H9 (cell line): ENCODE measurements at regions not wholly inside any gene's neighbourhood (a gene's known extent, or its start where the extent isn't known, plus 50 kb on each side); places are given as distances from the start of the nearest gene placed in this dataset.

ENCODE experiments used
- DNase-seq: peaks from one replicate; pipeline ENCODE4 v3.0.0-alpha.2; 2017
- H2AFZ ChIP-seq: one replicate; pipeline ENCODE4 v1.6.1; 2013; ENCODE audit warnings: mild to moderate bottlenecking, low read length, control low read depth, moderate library complexity
- H2AK5ac ChIP-seq: 2 replicates; pipeline ENCODE4 v1.6.1; 2013; ENCODE audit warnings: low read length, control low read depth, mixed read lengths; ENCODE audit not compliant: insufficient read length
- H2BK120ac ChIP-seq: one replicate; pipeline ENCODE4 v1.6.1; 2013; ENCODE audit warnings: low read depth, mild to moderate bottlenecking, low read length, control low read depth, inconsistent platforms; ENCODE audit not compliant: poor library complexity, severe bottlenecking
- H2BK12ac ChIP-seq: 2 replicates; pipeline ENCODE4 v1.6.1; 2013; ENCODE audit warnings: low read length, control low read depth, mixed read lengths, low read depth; ENCODE audit not compliant: insufficient read length
- H2BK15ac ChIP-seq: 2 replicates; pipeline ENCODE4 v1.6.1; 2013; ENCODE audit warnings: low read depth, low read length, control low read depth
- H2BK20ac ChIP-seq: one replicate; pipeline ENCODE4 v1.6.1; 2013; ENCODE audit warnings: low read depth, mild to moderate bottlenecking, low read length, control low read depth, inconsistent platforms; ENCODE audit not compliant: poor library complexity, severe bottlenecking
- H2BK5ac ChIP-seq: 2 replicates; pipeline ENCODE4 v1.6.1; 2013; ENCODE audit warnings: low read length, control low read depth, mixed read lengths; ENCODE audit not compliant: insufficient read length
- H3K14ac ChIP-seq: 2 replicates; pipeline ENCODE4 v1.6.1; 2013; ENCODE audit warnings: low read length, control low read depth; ENCODE audit not compliant: insufficient read depth
- H3K18ac ChIP-seq: 2 replicates; pipeline ENCODE4 v1.6.1; 2013; ENCODE audit warnings: low read depth, mild to moderate bottlenecking, mixed read lengths, low read length, control low read depth; ENCODE audit not compliant: insufficient read length
- H3K23ac ChIP-seq: 2 replicates; pipeline ENCODE4 v1.6.1; 2013; ENCODE audit warnings: low read length, control low read depth, mixed read lengths, low read depth; ENCODE audit not compliant: insufficient read length
- H3K23me2 ChIP-seq: 2 replicates; pipeline ENCODE4 v1.6.1; 2013; ENCODE audit warnings: low read depth, mild to moderate bottlenecking, mixed read lengths, low read length, control low read depth; ENCODE audit not compliant: insufficient read length, poor library complexity, severe bottlenecking
- H3K27ac ChIP-seq: 2 replicates; pipeline ENCODE4 v1.5.1; 2013; ENCODE audit warnings: low read length, control low read depth, mixed read lengths, low read depth; ENCODE audit not compliant: insufficient read length
- H3K27me3 ChIP-seq: 2 replicates; pipeline ENCODE4 v1.6.1; 2013; ENCODE audit warnings: low read length, control low read depth, inconsistent platforms; ENCODE audit not compliant: insufficient read depth
- H3K4ac ChIP-seq: 2 replicates; pipeline ENCODE4 v1.6.1; 2013; ENCODE audit warnings: low read depth, mild to moderate bottlenecking, control low read depth, inconsistent platforms, low read length, moderate library complexity
- H3K4me1 ChIP-seq: 2 replicates; pipeline ENCODE4 v1.6.1; 2013; ENCODE audit warnings: low read length, control low read depth, inconsistent platforms; ENCODE audit not compliant: insufficient read depth
- H3K4me2 ChIP-seq: 2 replicates; pipeline ENCODE4 v1.6.1; 2013; ENCODE audit warnings: low read length, control low read depth, mixed read lengths; ENCODE audit not compliant: insufficient read length, insufficient read depth
- H3K56ac ChIP-seq: 2 replicates; pipeline ENCODE4 v1.6.1; 2013; ENCODE audit warnings: low read depth, mild to moderate bottlenecking, mixed read lengths, low read length, control low read depth; ENCODE audit not compliant: insufficient read length
- H3K79me1 ChIP-seq: 2 replicates; pipeline ENCODE4 v1.6.1; 2013; ENCODE audit warnings: low read depth, mild to moderate bottlenecking, moderate library complexity, low read length, control low read depth, inconsistent platforms; ENCODE audit not compliant: insufficient read depth, poor library complexity, severe bottlenecking
- H3K79me2 ChIP-seq: 2 replicates; pipeline ENCODE4 v1.6.1; 2013; ENCODE audit warnings: low read length, control low read depth, inconsistent platforms; ENCODE audit not compliant: insufficient read depth
- H3K9ac ChIP-seq: 2 replicates; pipeline ENCODE4 v1.6.1; 2013; ENCODE audit warnings: low read length, control low read depth, mixed read lengths; ENCODE audit not compliant: insufficient read length; ENCODE audit errors: extremely low read depth
- H3K9me3 ChIP-seq: one replicate; pipeline ENCODE4 v1.6.1; 2013; ENCODE audit warnings: low read depth, low read length, inconsistent platforms; ENCODE audit not compliant: control insufficient read depth
- H3T11ph ChIP-seq: one replicate; pipeline ENCODE4 v1.6.1; 2013; ENCODE audit warnings: mild to moderate bottlenecking, low read length, control low read depth, inconsistent platforms
- H4K20me1 ChIP-seq: one replicate; pipeline ENCODE4 v1.6.1; 2013; ENCODE audit not compliant: control insufficient read depth, insufficient read length, insufficient read depth
- H4K5ac ChIP-seq: 2 replicates; pipeline ENCODE4 v1.6.1; 2013; ENCODE audit warnings: low read depth, mild to moderate bottlenecking, mixed read lengths, low read length, control low read depth; ENCODE audit not compliant: insufficient read length
- H4K8ac ChIP-seq: replicated peaks from 2 replicates; pipeline ENCODE4 v1.6.1; 2013; ENCODE audit warnings: low read length, control low read depth, mixed read lengths, low read depth; ENCODE audit not compliant: insufficient read length
- H4K91ac ChIP-seq: 2 replicates; pipeline ENCODE4 v1.6.1; 2013; ENCODE audit warnings: low read depth, mild to moderate bottlenecking, moderate library complexity, mixed read lengths, low read length, control low read depth; ENCODE audit not compliant: insufficient read length
- H3K27ac Mint-ChIP-seq, 3 experiments: 2 replicates in 2 of 3; 3 replicates in 1 of 3; pipeline ENCODE4 v1.8.0; 2020 to 2021; ENCODE audit warnings: mixed read lengths in 3 of 3, mild to moderate bottlenecking in 1 of 3, moderate library complexity in 1 of 3
- H3K27me3 Mint-ChIP-seq: 2 replicates; pipeline ENCODE4 v1.8.0; 2021; ENCODE audit warnings: low read depth, mild to moderate bottlenecking, moderate library complexity, mixed read lengths
- H3K36me3 Mint-ChIP-seq, 3 experiments: 2 replicates in 2 of 3; 3 replicates in 1 of 3; pipeline ENCODE4 v1.8.0; 2020 to 2021; ENCODE audit warnings: low read depth in 3 of 3, mixed read lengths in 3 of 3; ENCODE audit not compliant: insufficient read depth in 1 of 3
- H3K4me1 Mint-ChIP-seq, 2 experiments: 2 replicates each; pipeline ENCODE4 v1.8.0; 2020; ENCODE audit warnings: mixed read lengths in 2 of 2
- H3K4me3 Mint-ChIP-seq, 2 experiments: 2 replicates in 1 of 2; 3 replicates in 1 of 2; pipeline ENCODE4 v1.8.0; 2020 to 2021; ENCODE audit warnings: mild to moderate bottlenecking in 2 of 2, mixed read lengths in 2 of 2, moderate library complexity in 1 of 2
- H3K9me3 Mint-ChIP-seq, 2 experiments: 2 replicates in 1 of 2; 3 replicates in 1 of 2; pipeline ENCODE4 v1.8.0; 2020; ENCODE audit warnings: mild to moderate bottlenecking in 2 of 2, mixed read lengths in 2 of 2, moderate library complexity in 1 of 2
- WGBS: extraction: QIAGEN DNeasy Blood & Tissue Kit; methylation state at CpG from one replicate; pipeline ENCODE4 v1.1.7; 2013; ENCODE audit warnings: missing lambda C conversion rate, low lambda C conversion rate, mixed read lengths; ENCODE audit not compliant: insufficient read length; ENCODE audit errors: extremely low coverage; 5-methylcytosine and 5-hydroxymethylcytosine counted together
- TF ChIP-seq, protein P1 (sequence below): fragments of 200-600 bp; sonication (generic); conservative IDR thresholded peaks from 3 replicates; pipeline ENCODE4 v1.8.0; 2021; ENCODE audit warnings: antibody characterized with exemption, mild to moderate bottlenecking

DNA sequence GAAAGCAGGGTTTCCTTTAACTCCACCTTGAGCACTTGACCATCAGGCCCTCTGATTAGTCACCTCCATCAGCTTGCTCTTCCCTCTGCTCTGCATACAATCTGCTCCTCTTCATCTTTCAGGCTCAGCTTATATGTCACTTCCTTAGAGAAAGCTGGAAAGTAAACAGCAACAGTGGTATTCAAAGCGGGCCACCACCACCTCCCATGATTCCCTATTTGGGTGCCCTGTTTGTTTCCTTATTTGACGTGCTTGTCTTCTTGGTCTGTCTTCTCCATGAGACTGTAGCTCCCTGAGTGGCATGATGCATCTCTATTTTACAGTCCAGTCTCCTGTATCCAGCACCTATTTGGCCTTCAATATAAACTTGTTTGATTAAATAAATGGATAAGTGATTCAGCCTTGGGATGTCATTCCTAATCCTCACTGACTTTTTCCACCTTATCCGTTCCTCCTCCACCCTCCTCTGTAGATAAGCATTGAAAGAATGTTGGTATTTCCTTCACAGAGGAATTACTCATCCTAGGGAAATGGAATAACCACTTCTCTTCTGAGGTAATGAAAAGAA is 102.8 kb upstream of the SGK1 start:
- no peaks in the 10 kb centered on the region for H3K4me1 ChIP-seq
- H3K23me2 ChIP-seq, result no peaks in the 10 kb centered on the region
- H3K36me3 Mint-ChIP-seq, result peaks cover 4 to 18% (median 12%) of the 10 kb centered on the region in 3 experiments; a peak in 6 of 7 replicates
- no peak overlapping the region for H3K27ac ChIP-seq
- no peaks in the 10 kb centered on the region; the same call in 1 of the 2 replicates for H3K27me3 Mint-ChIP-seq
- H3K27me3 ChIP-seq, result no peaks in the 10 kb centered on the region; the same call in 1 of the 2 replicates
- no peak overlapping the region for H3K4me3 Mint-ChIP-seq
- TF ChIP-seq, protein P1, sequence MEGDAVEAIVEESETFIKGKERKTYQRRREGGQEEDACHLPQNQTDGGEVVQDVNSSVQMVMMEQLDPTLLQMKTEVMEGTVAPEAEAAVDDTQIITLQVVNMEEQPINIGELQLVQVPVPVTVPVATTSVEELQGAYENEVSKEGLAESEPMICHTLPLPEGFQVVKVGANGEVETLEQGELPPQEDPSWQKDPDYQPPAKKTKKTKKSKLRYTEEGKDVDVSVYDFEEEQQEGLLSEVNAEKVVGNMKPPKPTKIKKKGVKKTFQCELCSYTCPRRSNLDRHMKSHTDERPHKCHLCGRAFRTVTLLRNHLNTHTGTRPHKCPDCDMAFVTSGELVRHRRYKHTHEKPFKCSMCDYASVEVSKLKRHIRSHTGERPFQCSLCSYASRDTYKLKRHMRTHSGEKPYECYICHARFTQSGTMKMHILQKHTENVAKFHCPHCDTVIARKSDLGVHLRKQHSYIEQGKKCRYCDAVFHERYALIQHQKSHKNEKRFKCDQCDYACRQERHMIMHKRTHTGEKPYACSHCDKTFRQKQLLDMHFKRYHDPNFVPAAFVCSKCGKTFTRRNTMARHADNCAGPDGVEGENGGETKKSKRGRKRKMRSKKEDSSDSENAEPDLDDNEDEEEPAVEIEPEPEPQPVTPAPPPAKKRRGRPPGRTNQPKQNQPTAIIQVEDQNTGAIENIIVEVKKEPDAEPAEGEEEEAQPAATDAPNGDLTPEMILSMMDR, result no peak
- H4K20me1 ChIP-seq, result no peaks in the 10 kb centered on the region
- H3K4me2 ChIP-seq, result no peak overlapping the region
- WGBS, result no CpG with 5 or more reads among the region's 3 CpGs
- no peak overlapping the region for H3K23ac ChIP-seq
- H3K9me3 Mint-ChIP-seq, result peaks cover 12 to 27% of the 10 kb centered on the region in 2 experiments; a peak in 4 of 5 replicates
- no peak overlapping the region for H2BK120ac ChIP-seq
- DNase-seq, result no peak
- no peak overlapping the region for H2BK5ac ChIP-seq
- no peak overlapping the region for H3K9ac ChIP-seq
- H4K91ac ChIP-seq, result no peak overlapping the region
- H2BK12ac ChIP-seq, result no peak overlapping the region
- no peak overlapping the region for H3K14ac ChIP-seq
- H2BK20ac ChIP-seq, result no peak overlapping the region
- no peak overlapping the region for H4K8ac ChIP-seq
- no peak overlapping the region for H3K4ac ChIP-seq
- no peaks in the 10 kb centered on the region for H3K79me1 ChIP-seq
- H3K4me1 Mint-ChIP-seq, result peaks cover 0 to 1% of the 10 kb centered on the region in 2 experiments; a peak in 2 of 4 replicates
- no peaks in the 10 kb centered on the region for H3K79me2 ChIP-seq
- no peak overlapping the region for H3K56ac ChIP-seq
- H2AFZ ChIP-seq, result no peak overlapping the region
- H3K9me3 ChIP-seq, result peaks cover 12% of the 10 kb centered on the region
- H4K5ac ChIP-seq, result no peak overlapping the region
- no peak overlapping the region; a peak in 2 of 7 replicates for H3K27ac Mint-ChIP-seq
- no peak overlapping the region for H3T11ph ChIP-seq
- no peak overlapping the region for H3K18ac ChIP-seq
- no peak overlapping the region for H2BK15ac ChIP-seq
- no peak overlapping the region for H2AK5ac ChIP-seq
